AG10803 (cell line): ENCODE measurements at regions not wholly inside any gene's neighbourhood (a gene's known extent, or its start where the extent isn't known, plus 50 kb on each side); places are given as distances from the start of the nearest gene placed in this dataset.

ENCODE experiments used
- DNase-seq: peaks from one replicate; pipeline ENCODE4 v3.0.0; 2010; ENCODE audit warnings: low read depth
- H3K4me3 ChIP-seq: 2 replicates; pipeline ENCODE4 v1.5.1; 2011; ENCODE audit warnings: mild to moderate bottlenecking, low read length, control low read depth
- CTCF ChIP-seq: conservative IDR thresholded peaks from 2 replicates; pipeline ENCODE4 v1.5.1; 2011; ENCODE audit warnings: mild to moderate bottlenecking, low read length, control low read depth, inconsistent platforms

GRCh38 chr9:78566948-78567675 is 270.2 kb downstream of the PSAT1 start:
- DNase-seq, result peak; percentile 31
- no peak for TF ChIP-seq CTCF
- no peak overlapping the region for H3K4me3 ChIP-seq

DNA sequence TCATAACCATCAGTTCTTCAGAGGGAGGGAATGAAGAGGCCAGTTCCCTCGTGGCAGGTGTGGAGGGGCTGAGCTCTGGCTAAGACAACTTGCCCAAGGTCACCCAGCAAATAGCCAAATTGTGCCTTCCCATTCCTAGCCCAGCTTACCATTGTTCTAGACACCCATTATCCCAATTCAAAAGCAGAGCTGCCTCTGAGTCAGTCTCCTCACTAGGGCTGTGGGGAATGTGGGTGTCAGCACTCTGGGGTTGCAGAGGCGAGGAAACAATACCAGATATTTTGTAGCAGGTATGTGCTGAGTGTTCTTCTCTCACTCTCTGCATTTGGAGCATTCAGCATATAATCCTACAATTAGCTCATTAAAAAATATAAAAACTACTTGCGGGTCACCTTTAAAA is 270.8 kb downstream of the PSAT1 start:
- TF ChIP-seq CTCF, result no peak
- DNase-seq, result no peak
- no peak overlapping the region for H3K4me3 ChIP-seq

- DNase-seq, result no peak
- TF ChIP-seq CTCF, result no peak
- no peak overlapping the region for H3K4me3 ChIP-seq
Observed at GRCh38 chr9:78568774-78569173, 271.8 kb downstream of the PSAT1 start.

GRCh38 chr9:78572266-78572665 is 275.3 kb downstream of the PSAT1 start:
- H3K4me3 ChIP-seq, result no peak overlapping the region
- no peak for DNase-seq
- no peak for TF ChIP-seq CTCF

GRCh38 chr9:78573205-78573604 is 276.3 kb downstream of the PSAT1 start:
- no peak for TF ChIP-seq CTCF
- no peak overlapping the region for H3K4me3 ChIP-seq
- DNase-seq, result peak; percentile 23

DNA sequence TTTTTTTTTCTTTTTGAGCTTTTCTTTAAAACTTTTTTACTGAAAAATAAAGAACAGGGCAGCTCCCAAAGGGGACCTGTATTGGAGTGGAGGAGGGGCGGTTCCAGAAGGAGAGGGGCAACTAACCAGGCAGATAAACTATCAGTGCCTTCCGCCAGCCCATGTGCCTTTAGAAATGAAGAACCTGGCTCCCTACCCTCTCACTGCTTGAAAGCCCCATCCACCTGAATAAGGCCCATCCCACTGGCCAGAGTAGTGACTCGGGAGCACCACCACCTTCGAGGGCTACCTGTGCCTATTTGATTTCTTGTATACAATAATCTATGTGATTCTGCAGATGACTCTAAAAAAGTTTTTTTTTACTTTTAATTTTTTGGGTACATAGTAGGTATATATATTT is 276.7 kb downstream of the PSAT1 start:
- DNase-seq, result no peak
- TF ChIP-seq CTCF, result no peak
- no peak overlapping the region for H3K4me3 ChIP-seq

DNA sequence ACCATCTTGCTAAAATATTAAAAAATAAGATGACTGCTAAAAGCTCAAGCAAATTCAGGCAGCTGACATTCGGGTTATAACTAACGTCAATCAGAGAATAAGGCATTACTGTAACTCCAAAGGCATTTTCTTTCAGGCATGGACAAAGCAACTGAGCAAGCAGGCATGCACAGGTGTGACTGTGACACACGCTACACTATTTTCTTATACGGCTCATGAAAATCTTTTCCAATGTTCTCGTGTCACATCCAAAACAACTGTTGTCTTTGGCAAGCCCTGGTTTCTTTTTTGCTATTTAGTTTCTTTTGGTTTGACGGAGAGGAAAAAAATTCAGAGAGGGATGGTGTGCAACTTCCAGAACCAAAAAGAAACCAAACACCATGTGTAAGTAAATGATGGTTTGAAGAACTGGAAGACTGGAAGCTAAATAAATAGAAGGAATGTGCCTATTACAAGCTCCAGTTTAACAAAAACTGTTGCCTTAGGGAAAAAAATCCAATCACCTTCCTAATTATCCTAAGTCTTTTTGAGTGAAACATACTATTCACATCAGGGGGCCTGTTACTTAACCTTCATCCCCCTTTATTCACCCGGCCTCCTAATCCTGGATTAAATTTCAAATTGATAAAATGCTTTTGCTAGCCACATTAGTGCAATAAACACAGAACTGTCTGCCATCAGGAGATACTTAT is 277.6 kb downstream of the PSAT1 start:
- no peak for TF ChIP-seq CTCF
- H3K4me3 ChIP-seq, result no peak overlapping the region
- DNase-seq, result peak; percentile 16
